Trophoblast cell (in vitro differentiated cells and primary cell): ENCODE measurements at regions not wholly inside any gene's neighbourhood (a gene's known extent, or its start where the extent isn't known, plus 50 kb on each side); places are given as distances from the start of the nearest gene placed in this dataset.
"Not testable (repeated sequence)": the region's sequence is repeated elsewhere in the genome, so short reads cannot be mapped to it uniquely, and the experiment has no call there.

Source experiments
- DNase-seq, 2 donors: peaks; one replicate each; pipeline ENCODE4 v3.0.0-alpha.2; 2016
- H2AFZ ChIP-seq: 2 replicates; pipeline ENCODE4 v1.6.1; 2013; ENCODE audit warnings: low read length, moderate library complexity, mild to moderate bottlenecking; ENCODE audit not compliant: insufficient read depth, poor library complexity
- H2AK5ac ChIP-seq: 2 replicates; pipeline ENCODE4 v1.6.1; 2013; ENCODE audit warnings: mild to moderate bottlenecking, low read length
- H2BK120ac ChIP-seq: 2 replicates; pipeline ENCODE4 v1.6.1; 2013; ENCODE audit warnings: low read length, mild to moderate bottlenecking, moderate library complexity; ENCODE audit not compliant: insufficient read depth, poor library complexity
- H2BK12ac ChIP-seq: 2 replicates; pipeline ENCODE4 v1.6.1; 2013; ENCODE audit warnings: mild to moderate bottlenecking, low read length, moderate library complexity
- H2BK5ac ChIP-seq: 2 replicates; pipeline ENCODE4 v1.6.1; 2013; ENCODE audit warnings: low read length, low read depth, moderate library complexity, mild to moderate bottlenecking; ENCODE audit not compliant: poor library complexity
- H3K14ac ChIP-seq: 2 replicates; pipeline ENCODE4 v1.6.1; 2013; ENCODE audit warnings: mild to moderate bottlenecking, low read length
- H3K18ac ChIP-seq: 2 replicates; pipeline ENCODE4 v1.6.1; 2013; ENCODE audit warnings: mild to moderate bottlenecking, low read length
- H3K23ac ChIP-seq: 2 replicates; pipeline ENCODE4 v1.6.1; 2013; ENCODE audit warnings: low read length
- H3K27ac ChIP-seq: 2 replicates; pipeline ENCODE4 v1.5.1; 2013; ENCODE audit warnings: low read depth, mild to moderate bottlenecking, inconsistent platforms, low read length, moderate library complexity
- H3K27me3 ChIP-seq: 2 replicates; pipeline ENCODE4 v1.6.1; 2013; ENCODE audit warnings: inconsistent platforms, mild to moderate bottlenecking, low read length, moderate library complexity; ENCODE audit not compliant: insufficient read depth
- H3K36me3 ChIP-seq, 2 experiments: 1 replicate in 1 of 2; 2 replicates in 1 of 2; pipeline ENCODE4 v1.6.1; 2013; ENCODE audit warnings: low read length in 2 of 2, mild to moderate bottlenecking in 2 of 2, moderate library complexity in 1 of 2; ENCODE audit not compliant: insufficient read depth in 2 of 2, control insufficient read depth in 1 of 2
- H3K4ac ChIP-seq: 2 replicates; pipeline ENCODE4 v1.6.1; 2013; ENCODE audit warnings: low read depth, mild to moderate bottlenecking, low read length, moderate library complexity
- H3K4me1 ChIP-seq, 2 experiments: 1 replicate in 1 of 2; 2 replicates in 1 of 2; pipeline ENCODE4 v1.6.1; 2013; ENCODE audit warnings: low read length in 2 of 2, mild to moderate bottlenecking in 2 of 2, moderate library complexity in 1 of 2; ENCODE audit not compliant: insufficient read depth in 2 of 2, control insufficient read depth in 1 of 2
- H3K4me2 ChIP-seq: 2 replicates; pipeline ENCODE4 v1.6.1; 2013; ENCODE audit warnings: inconsistent platforms, mild to moderate bottlenecking, low read length, moderate library complexity
- H3K4me3 ChIP-seq: 2 replicates; pipeline ENCODE4 v1.5.1; 2013; ENCODE audit warnings: mild to moderate bottlenecking, low read depth, low read length, inconsistent platforms
- H3K79me1 ChIP-seq: one replicate; pipeline ENCODE4 v1.6.1; 2013; ENCODE audit warnings: low read length
- H3K79me2 ChIP-seq: 2 replicates; pipeline ENCODE4 v1.6.1; 2013; ENCODE audit warnings: low read length, mild to moderate bottlenecking; ENCODE audit not compliant: control insufficient read depth, insufficient read depth, poor library complexity
- H3K9ac ChIP-seq: 2 replicates; pipeline ENCODE4 v1.6.1; 2013; ENCODE audit warnings: mild to moderate bottlenecking, low read length
- H3K9me3 ChIP-seq: 2 replicates; pipeline ENCODE4 v1.6.1; 2013; ENCODE audit warnings: low read depth, mild to moderate bottlenecking, control low read depth, inconsistent platforms, low read length; ENCODE audit not compliant: insufficient read depth
- H4K12ac ChIP-seq: 2 replicates; pipeline ENCODE4 v1.6.1; 2013; ENCODE audit warnings: low read depth, mild to moderate bottlenecking, low read length, moderate library complexity
- H4K8ac ChIP-seq: 2 replicates; pipeline ENCODE4 v1.6.1; 2013; ENCODE audit warnings: low read depth, mild to moderate bottlenecking, low read length, moderate library complexity
- H4K91ac ChIP-seq: one replicate; pipeline ENCODE4 v1.6.1; 2013; ENCODE audit warnings: low read depth, mild to moderate bottlenecking, low read length, moderate library complexity
- WGBS: extraction: QIAGEN DNeasy Blood & Tissue Kit; methylation state at CpG from one replicate; pipeline ENCODE4 v1.1.7; 2013; ENCODE audit warnings: missing lambda C conversion rate; ENCODE audit not compliant: insufficient read length, insufficient coverage; ENCODE audit errors: extremely low coverage; 5-methylcytosine and 5-hydroxymethylcytosine counted together

DNA sequence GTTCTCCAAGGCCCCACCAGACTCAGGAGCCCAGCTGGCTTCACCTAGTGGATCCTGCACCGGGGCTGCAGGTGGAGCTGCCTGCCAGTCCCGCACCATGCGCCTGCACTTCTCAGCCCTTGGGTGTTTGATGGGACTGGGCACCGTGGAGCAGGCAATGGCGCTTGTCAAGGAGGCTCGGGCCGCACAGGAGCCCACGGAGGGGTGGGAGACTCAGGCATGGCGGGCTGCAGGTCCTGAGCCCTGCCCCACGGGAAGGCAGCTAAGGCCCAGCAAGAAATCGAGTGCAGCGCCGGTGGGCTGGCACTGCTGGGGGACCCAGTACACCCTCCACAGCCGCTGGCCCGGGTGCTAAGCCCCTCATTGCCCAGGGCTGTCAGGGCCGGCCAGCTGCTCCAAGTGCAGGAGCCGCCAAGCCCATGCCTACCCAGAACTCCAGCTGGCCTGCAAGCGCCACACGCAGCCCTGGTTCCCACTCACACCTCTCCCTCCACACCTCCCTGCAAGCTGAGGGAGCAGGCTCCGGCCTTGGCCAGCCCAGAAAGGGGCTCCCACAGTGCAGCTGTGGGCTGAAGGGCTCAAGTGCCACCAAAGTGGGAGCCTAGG, 95.2 kb downstream of the CHCHD4 start:
- not testable (repeated sequence) for H3K27me3 ChIP-seq, H3K23ac ChIP-seq
- no CpG with 5 or more reads among the region's 20 CpGs for WGBS

DNA sequence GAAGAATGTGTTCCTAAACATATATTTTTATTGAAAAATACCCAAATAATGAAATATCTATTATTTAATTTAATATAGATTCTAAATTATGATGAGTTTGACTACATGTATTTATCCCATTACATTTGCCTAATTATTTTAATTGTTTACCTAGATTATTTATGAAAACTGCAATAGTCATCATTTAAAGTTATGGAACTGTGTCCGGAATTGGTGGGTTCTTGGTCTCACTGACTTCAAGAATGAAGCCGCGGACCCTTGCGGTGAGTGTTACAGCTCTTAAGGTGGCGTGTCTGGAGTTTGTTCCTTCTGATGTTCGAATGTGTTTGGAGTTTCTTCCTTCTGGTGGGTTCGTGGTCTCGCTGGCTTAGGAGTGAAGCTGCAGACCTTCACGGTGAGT, 96.5 kb downstream of the CHCHD4 start:
- not testable (repeated sequence) for H2BK12ac ChIP-seq, H3K4ac ChIP-seq, H3K27ac ChIP-seq, H4K12ac ChIP-seq, H3K4me2 ChIP-seq, H3K36me3 ChIP-seq, H3K4me3 ChIP-seq, H3K27me3 ChIP-seq, H3K79me2 ChIP-seq, H4K91ac ChIP-seq, H3K4me1 ChIP-seq, H2AFZ ChIP-seq, H3K23ac ChIP-seq, H3K79me1 ChIP-seq, H3K9me3 ChIP-seq, H3K18ac ChIP-seq, H2BK5ac ChIP-seq, H2BK120ac ChIP-seq, DNase-seq, H3K9ac ChIP-seq, H4K8ac ChIP-seq, H2AK5ac ChIP-seq, H3K14ac ChIP-seq
- no CpG with 5 or more reads among the region's 9 CpGs for WGBS

More for the DNA sequence above, 95.2 kb downstream of the CHCHD4 start:
- H2BK120ac ChIP-seq, H3K36me3 ChIP-seq, H3K14ac ChIP-seq, H3K4ac ChIP-seq, H3K27ac ChIP-seq, H4K8ac ChIP-seq, H3K9ac ChIP-seq, H3K18ac ChIP-seq, H4K12ac ChIP-seq, H3K79me1 ChIP-seq, H3K79me2 ChIP-seq, H3K4me3 ChIP-seq, H3K9me3 ChIP-seq, DNase-seq, H2BK12ac ChIP-seq, H2AFZ ChIP-seq, H2BK5ac ChIP-seq, H4K91ac ChIP-seq, H3K4me1 ChIP-seq, H3K4me2 ChIP-seq, H2AK5ac ChIP-seq: not testable (repeated sequence)

DNA sequence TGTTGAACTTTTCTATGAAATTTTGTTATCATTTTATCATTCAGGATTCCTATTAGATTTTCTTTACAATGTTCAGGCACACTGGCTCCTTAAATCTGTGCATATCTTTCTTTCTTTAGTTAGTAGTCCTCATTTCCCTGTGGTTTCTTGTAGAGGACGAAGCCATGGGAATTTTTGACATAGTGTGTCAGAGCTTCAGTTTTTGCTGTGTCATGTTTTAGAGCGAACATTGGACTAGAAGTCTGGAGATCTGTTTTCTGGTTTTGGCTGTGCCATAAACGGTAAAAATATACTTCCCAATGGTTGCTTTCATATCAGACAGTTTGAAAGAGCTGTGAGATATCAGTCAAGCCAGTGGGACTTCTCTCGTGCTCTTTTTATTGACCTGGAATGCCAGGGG, 105.2 kb downstream of the CHCHD4 start:
- peaks cover 3% of the 10 kb centered on the region for H3K9me3 ChIP-seq
- H3K79me1 ChIP-seq: no peaks in the 10 kb centered on the region
- no CpG with 5 or more reads among the region's 4 CpGs for WGBS

DNA sequence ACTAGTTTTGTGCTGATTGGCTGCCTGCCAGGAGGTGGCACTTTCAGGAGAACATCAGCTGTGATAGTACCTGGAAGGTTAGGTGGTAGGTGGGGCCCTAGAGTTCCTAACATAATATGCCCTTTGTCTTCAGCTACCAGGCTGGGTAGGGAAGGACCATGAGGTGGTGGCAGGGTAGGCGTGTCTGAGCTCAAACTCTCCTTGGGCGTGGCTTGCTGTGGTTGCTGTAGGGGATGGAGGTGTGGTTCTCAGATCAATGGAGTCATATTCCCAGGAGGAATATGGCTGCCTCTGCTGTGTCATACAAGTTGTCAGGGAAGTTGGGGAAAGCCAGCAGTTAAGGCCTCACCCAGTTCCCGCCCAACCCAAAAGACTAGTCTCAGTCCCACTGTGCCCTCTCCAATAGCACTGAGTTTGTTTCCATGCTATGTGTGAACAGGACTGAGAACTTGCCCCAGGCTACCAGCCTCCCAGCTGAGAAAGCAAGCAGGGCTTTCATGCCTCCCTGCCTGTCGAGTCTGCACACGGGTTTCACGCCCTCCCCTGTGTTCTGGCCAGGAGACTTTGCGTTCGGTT, 107.7 kb downstream of the CHCHD4 start:
- peak; percentile 75 to 81 for DNase-seq
- Histone ChIP-seq H3K27ac (no peak overlapping the region), H4K12ac (no peak overlapping the region), H3K79me1 (no peaks in the 10 kb centered on the region), H2BK120ac (no peak overlapping the region), H3K14ac (no peak overlapping the region), H2AK5ac (no peak overlapping the region), H3K9ac (no peak overlapping the region), H3K4me1 (no peaks in the 10 kb centered on the region), H3K18ac (no peak overlapping the region), H3K4me3 (no peak overlapping the region), H3K4me2 (no peak overlapping the region), H3K36me3 (no peaks in the 10 kb centered on the region), H2BK12ac (no peak overlapping the region), H3K4ac (no peak overlapping the region), H4K8ac (no peak overlapping the region), H3K79me2 (no peaks in the 10 kb centered on the region), H2AFZ (no peak overlapping the region), H3K27me3 (no peaks in the 10 kb centered on the region), H2BK5ac (no peak overlapping the region), H3K23ac (no peak overlapping the region), H4K91ac (no peak overlapping the region), H3K9me3 (peaks cover 3% of the 10 kb centered on the region)
- WGBS: no CpG with 5 or more reads among the region's 8 CpGs

More for the DNA sequence above, 105.2 kb downstream of the CHCHD4 start:
- Histone ChIP-seq H3K9ac (no peak overlapping the region), H3K14ac (no peak overlapping the region), H4K12ac (no peak overlapping the region), H3K4me1 (no peaks in the 10 kb centered on the region), H3K27ac (no peak overlapping the region), H3K4ac (no peak overlapping the region), H2AK5ac (no peak overlapping the region), H3K23ac (no peak overlapping the region), H4K91ac (no peak overlapping the region), H3K4me3 (no peak overlapping the region), H3K36me3 (no peaks in the 10 kb centered on the region), H3K79me2 (no peaks in the 10 kb centered on the region), H2BK12ac (no peak overlapping the region), H4K8ac (no peak overlapping the region), H3K4me2 (no peak overlapping the region), H2BK120ac (no peak overlapping the region), H2AFZ (no peak overlapping the region), H3K27me3 (no peaks in the 10 kb centered on the region), H2BK5ac (no peak overlapping the region), H3K18ac (no peak overlapping the region)
- peak; percentile 5 to 75 for DNase-seq
